ENCODE measurements at regions not wholly inside any gene's neighbourhood (a gene's known extent, or its start where the extent isn't known, plus 50 kb on each side); places are given as distances from the start of the nearest gene placed in this dataset.

DNA sequence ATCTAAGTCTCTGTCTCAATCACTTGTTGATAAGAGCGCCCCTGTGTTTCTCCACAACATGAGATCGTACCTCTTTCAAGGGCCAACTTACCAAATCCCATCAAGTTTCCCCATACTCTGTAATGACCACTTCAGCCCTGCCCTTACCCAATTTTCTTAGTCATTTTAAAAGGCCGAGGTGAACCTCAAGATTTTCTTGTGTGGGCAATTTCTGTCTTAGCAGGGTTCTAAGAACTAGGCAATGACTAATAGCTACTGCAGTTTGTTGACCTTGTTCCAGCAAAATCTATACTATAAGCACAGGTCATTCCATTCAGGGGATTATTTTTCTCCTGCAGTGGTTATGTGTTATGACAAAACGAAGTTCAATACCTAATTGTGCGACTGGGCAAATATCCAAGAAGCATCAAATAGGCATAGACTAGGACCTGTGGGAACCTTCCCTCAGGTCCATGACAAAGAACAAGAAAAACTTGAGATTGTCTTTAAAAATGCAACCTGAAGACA is 359.8 kb downstream of the PCNX1 start:
- TF ChIP-seq CTCF (IDR thresholded peaks at IDR 0.05; ENCODE audit: low read depth, low read length) (no peak), POLR2A (IDR thresholded peaks at IDR 0.05; ENCODE audit: extremely low read depth, insufficient read length) (no peak), MYC (IDR thresholded peaks at IDR 0.05; ENCODE audit: low read depth, low read length) (no peak)
- TF ChIP-seq, protein P1, sequence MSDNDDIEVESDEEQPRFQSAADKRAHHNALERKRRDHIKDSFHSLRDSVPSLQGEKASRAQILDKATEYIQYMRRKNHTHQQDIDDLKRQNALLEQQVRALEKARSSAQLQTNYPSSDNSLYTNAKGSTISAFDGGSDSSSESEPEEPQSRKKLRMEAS (IDR thresholded peaks at IDR 0.05; ENCODE audit: low read depth, low read length) = no peak

Data from NB4 (cell line).